PC-3 (cell line): ENCODE measurements at regions not wholly inside any gene's neighbourhood (a gene's known extent, or its start where the extent isn't known, plus 50 kb on each side); places are given as distances from the start of the nearest gene placed in this dataset.
"Not testable (repeated sequence)": the region's sequence is repeated elsewhere in the genome, so short reads cannot be mapped to it uniquely, and the experiment has no call there.

ENCODE experiments used
- ATAC-seq: fragments of 200-7000 bp; cut with Tn5 transposase; 2 replicates; pipeline ENCODE4 v1.9.1; 2020; ENCODE audit warnings: mild to moderate bottlenecking, moderate library complexity
- BruUV-seq: library from RNA; stranded (reverse); fragments of 400-500 nt; replicated peaks from 2 replicates; lab custom pipeline; 2021; lab: Mats Ljungman, UMichigan
- CTCF ChIA-PET: fragments of 300-600 bp; sonication (Branson Sonifier 250); formaldehyde crosslinking; loops from one replicate; lab custom pipeline; 2022; ENCODE audit warnings: antibody characterized with exemption; lab: Charles Lee
- POLR2A ChIA-PET: fragments of 300-600 bp; sonication (Branson Sonifier 250); formaldehyde crosslinking; loops from one replicate; lab custom pipeline; 2022; ENCODE audit warnings: antibody characterized with exemption; ENCODE audit not compliant: unreplicated experiment; lab: Charles Lee
- DNase-seq: peaks from one replicate; pipeline ENCODE4 v3.0.0-alpha.2; 2015
- H2AFZ ChIP-seq: fragments of 300-600 bp; sonication (generic); 2 replicates; pipeline ENCODE4 v1.6.0; 2016; ENCODE audit warnings: antibody characterized with exemption, low read length
- H3F3A ChIP-seq: fragments of 300-600 bp; sonication (generic); one replicate; pipeline ENCODE4 v1.6.0; 2017; ENCODE audit warnings: antibody characterized with exemption, low read length, control low read depth, mild to moderate bottlenecking; ENCODE audit not compliant: unreplicated experiment
- H3K27ac ChIP-seq: fragments of 300-600 bp; sonication (generic); 2 replicates; pipeline ENCODE4 v1.5.1; 2016; ENCODE audit warnings: mild to moderate bottlenecking, low read length
- H3K27me3 ChIP-seq: fragments of 300-600 bp; sonication (generic); 2 replicates; pipeline ENCODE4 v1.6.1; 2016; ENCODE audit warnings: low read length, mixed read lengths
- H3K36me3 ChIP-seq: fragments of 300-600 bp; sonication (generic); 2 replicates; pipeline ENCODE4 v1.6.1; 2016; ENCODE audit warnings: low read depth, mixed run types, low read length, mixed read lengths
- H3K4me1 ChIP-seq: fragments of 300-600 bp; sonication (generic); 2 replicates; pipeline ENCODE4 v1.5.1; 2016; ENCODE audit warnings: low read length; ENCODE audit not compliant: insufficient read depth
- H3K4me2 ChIP-seq: fragments of 300-600 bp; sonication (generic); 2 replicates; pipeline ENCODE4 v1.6.0; 2016; ENCODE audit warnings: low read length
- H3K4me3 ChIP-seq: fragments of 300-600 bp; sonication (generic); 2 replicates; pipeline ENCODE4 v1.5.1; 2016; ENCODE audit warnings: mild to moderate bottlenecking, low read length, mixed read lengths
- H3K79me2 ChIP-seq: fragments of 300-600 bp; sonication (generic); 2 replicates; pipeline ENCODE4 v1.6.1; 2017; ENCODE audit warnings: low read length, mixed read lengths
- H3K9ac ChIP-seq: fragments of 300-600 bp; sonication (generic); 2 replicates; pipeline ENCODE4 v1.6.0; 2016; ENCODE audit warnings: mild to moderate bottlenecking, low read length
- H3K9me2 ChIP-seq: fragments of 300-600 bp; sonication (generic); replicated peaks from 2 replicates; pipeline ENCODE4 v1.6.1; 2016; ENCODE audit warnings: mixed run types, low read length, mixed read lengths
- H3K9me3 ChIP-seq: fragments of 300-600 bp; sonication (generic); 2 replicates; pipeline ENCODE4 v1.6.1; 2016; ENCODE audit warnings: low read length, mixed read lengths
- H4K20me1 ChIP-seq: fragments of 300-600 bp; sonication (generic); 2 replicates; pipeline ENCODE4 v1.6.1; 2016; ENCODE audit warnings: low read length, mixed read lengths
- CTCF ChIP-seq: fragments of 300-600 bp; sonication (generic); conservative IDR thresholded peaks from 2 replicates; pipeline ENCODE4 v1.5.1; 2017; ENCODE audit warnings: antibody characterized with exemption, low read depth, mild to moderate bottlenecking, low read length
- EZH2 ChIP-seq: fragments of 300-600 bp; sonication (generic); IDR thresholded peaks from one replicate; pipeline ENCODE4 v1.6.1; 2017; ENCODE audit warnings: antibody characterized with exemption, mild to moderate bottlenecking, low read length; ENCODE audit not compliant: unreplicated experiment
- EZH2phosphoT487 ChIP-seq: fragments of 300-600 bp; sonication (generic); IDR thresholded peaks from 2 replicates; pipeline ENCODE4 v1.6.1; 2018; ENCODE audit warnings: mild to moderate bottlenecking, antibody characterized with exemption, low read length, borderline replicate concordance
- intact Hi-C: fragments of 100-400 bp; cut with micrococcal nuclease; formaldehyde crosslinking; loops from 2 replicates; pipeline ENCODE4 v1.9.0; 2023

GRCh38 chr21:9748451-9748850 is 772.9 kb upstream of the TPTE start:
- ATAC-seq, H2AFZ ChIP-seq, H3K9me2 ChIP-seq, H3K27ac ChIP-seq, H3K36me3 ChIP-seq, CTCF ChIA-PET, H3K27me3 ChIP-seq, DNase-seq, POLR2A ChIA-PET, H3F3A ChIP-seq, BruUV-seq, H3K4me3 ChIP-seq, H3K9ac ChIP-seq, H3K79me2 ChIP-seq, H4K20me1 ChIP-seq, H3K4me1 ChIP-seq, intact Hi-C loops, H3K4me2 ChIP-seq: not testable (repeated sequence)
- H3K9me3 ChIP-seq = peaks cover 50% of the 10 kb centered on the region

DNA sequence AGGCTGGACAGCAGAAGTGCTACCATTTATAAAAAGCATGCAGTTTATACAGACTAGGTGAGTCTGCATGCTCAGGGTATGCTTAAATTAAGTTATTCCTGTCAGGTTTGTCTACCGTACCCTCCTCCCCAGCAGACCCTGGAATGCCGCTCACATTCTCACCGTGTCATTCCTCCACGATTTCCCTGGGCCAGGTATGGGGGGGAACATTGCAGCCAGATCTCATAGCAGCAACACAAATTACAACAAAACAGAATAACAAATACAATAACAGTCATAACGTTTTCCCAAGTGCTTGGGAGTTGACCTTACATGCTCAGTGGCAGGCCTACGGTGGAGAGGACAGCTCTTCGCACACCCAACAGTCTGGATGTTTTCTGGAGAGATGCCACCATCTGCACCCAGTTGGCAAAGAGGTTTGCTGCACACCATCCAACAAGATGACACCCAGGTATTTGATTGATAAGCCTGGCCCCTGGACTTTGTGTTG is 771.6 kb upstream of the TPTE start:
- H3K36me3 ChIP-seq, CTCF ChIA-PET, H3K27me3 ChIP-seq, H4K20me1 ChIP-seq, H3K4me3 ChIP-seq, H3K79me2 ChIP-seq, ATAC-seq, DNase-seq, intact Hi-C loops, H3K27ac ChIP-seq, H3K4me2 ChIP-seq, H2AFZ ChIP-seq, BruUV-seq, H3K9ac ChIP-seq, POLR2A ChIA-PET, H3K9me2 ChIP-seq, H3K4me1 ChIP-seq, H3F3A ChIP-seq: not testable (repeated sequence)
- H3K9me3 ChIP-seq = peaks cover 43% of the 10 kb centered on the region

DNA sequence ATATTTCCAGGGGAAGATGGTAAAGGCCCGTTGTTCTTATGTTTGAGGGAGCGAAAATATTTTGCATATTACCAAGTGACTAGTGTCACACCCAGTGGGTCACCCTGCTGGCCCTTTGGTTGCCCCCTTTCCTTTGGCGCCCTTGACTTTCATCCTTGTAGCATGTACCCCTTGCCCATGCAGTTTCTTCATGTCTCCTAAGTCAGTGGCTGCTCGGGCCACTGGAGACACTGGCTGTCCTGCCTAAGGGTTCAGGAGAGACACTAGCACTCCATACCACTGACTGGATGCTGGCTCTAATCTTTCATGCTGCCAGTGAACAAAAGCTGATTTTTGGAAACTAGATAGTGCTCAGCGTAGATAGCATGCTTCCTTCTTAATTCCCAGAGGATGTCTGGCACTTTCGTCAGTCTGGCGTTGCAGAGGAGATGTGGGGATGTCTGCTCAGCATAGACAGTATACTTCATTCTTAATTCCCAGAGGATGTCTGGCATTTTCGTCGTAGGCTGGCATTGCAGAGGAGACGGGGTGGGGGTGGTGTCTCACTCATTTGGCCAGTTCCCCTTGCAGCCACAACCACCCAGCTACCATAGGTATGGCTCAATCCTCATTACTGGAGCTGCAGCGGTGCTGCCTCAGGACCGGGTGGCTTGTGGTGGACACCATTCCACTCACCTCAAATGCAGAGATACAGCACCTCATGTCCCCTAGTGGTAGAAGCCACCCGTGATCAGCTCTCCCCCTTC is 770.9 kb upstream of the TPTE start:
- POLR2A ChIA-PET = no interaction called here
- H3K4me1 ChIP-seq = no peaks in the 10 kb centered on the region
- no peaks in the 10 kb centered on the region for H3K79me2 ChIP-seq
- H3K9ac ChIP-seq = no peak overlapping the region
- intact Hi-C loops = no loop called here
- no peak for DNase-seq
- H3K27ac ChIP-seq = no peak overlapping the region
- H3K4me3 ChIP-seq = no peak overlapping the region
- no peak for TF ChIP-seq EZH2phosphoT487
- TF ChIP-seq CTCF = no peak
- no peak for TF ChIP-seq EZH2
- H3K36me3 ChIP-seq = no peaks in the 10 kb centered on the region
- ATAC-seq = no peak
- H3F3A ChIP-seq = no peaks in the 10 kb centered on the region
- no peak overlapping the region for H3K4me2 ChIP-seq
- CTCF ChIA-PET = no interaction called here
- no peaks in the 10 kb centered on the region for H3K9me2 ChIP-seq
- H3K9me3 ChIP-seq = peaks cover 40% of the 10 kb centered on the region
- BruUV-seq = no TSS peak
- no peak overlapping the region for H2AFZ ChIP-seq
- H4K20me1 ChIP-seq = no peaks in the 10 kb centered on the region
- H3K27me3 ChIP-seq = no peaks in the 10 kb centered on the region

DNA sequence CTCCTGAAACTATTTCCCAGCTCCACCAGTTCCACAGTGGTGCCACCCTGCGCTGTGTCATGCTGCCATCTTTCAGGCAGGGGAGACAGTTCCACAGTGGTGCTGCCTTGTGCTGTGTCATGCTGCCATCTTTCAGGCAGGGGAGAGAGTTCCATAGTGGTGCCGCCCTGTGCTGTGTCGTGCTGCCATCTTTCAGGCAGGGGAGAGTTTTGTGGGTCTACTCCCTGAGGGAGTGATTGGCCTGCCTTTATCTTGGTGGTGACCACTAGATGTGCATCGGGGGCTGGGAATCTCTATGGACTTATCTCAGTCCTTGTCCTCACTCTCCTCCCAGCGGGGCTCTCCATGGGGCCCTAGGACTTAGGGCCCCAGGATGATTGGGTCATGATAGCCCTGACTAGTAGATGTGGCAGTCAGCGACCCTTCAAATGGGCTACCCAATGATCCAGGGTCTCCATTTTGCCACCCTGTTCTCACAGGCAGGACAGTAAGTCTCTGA is 770.2 kb upstream of the TPTE start:
- DNase-seq, ATAC-seq, H2AFZ ChIP-seq, H3K9ac ChIP-seq, H3K4me2 ChIP-seq, H3K9me2 ChIP-seq, H3K79me2 ChIP-seq, H3K27ac ChIP-seq, intact Hi-C loops, H3K4me3 ChIP-seq, BruUV-seq, CTCF ChIA-PET, H3K36me3 ChIP-seq, H4K20me1 ChIP-seq, H3F3A ChIP-seq, POLR2A ChIA-PET, H3K27me3 ChIP-seq, H3K4me1 ChIP-seq: not testable (repeated sequence)
- H3K9me3 ChIP-seq = peaks cover 41% of the 10 kb centered on the region

DNA sequence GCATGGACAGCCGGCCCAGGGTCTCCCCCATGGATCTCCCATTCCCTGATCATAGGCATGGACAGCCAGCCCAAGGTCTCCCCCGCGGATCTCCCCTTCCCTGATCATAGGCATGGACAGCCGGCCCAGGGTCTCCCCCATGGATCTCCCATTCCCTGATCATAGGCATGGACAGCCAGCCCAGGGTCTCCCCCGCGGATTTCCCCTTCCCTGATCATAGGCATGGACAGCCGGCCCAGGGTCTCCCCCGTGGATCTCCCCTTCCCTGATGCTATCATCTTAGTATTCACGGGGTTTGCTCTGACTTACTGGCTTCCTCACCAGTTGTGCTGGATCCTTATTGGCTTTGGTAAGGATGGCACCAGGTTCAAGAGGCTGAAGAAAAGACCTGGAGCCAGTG is 769.4 kb upstream of the TPTE start:
- H3K4me1 ChIP-seq, intact Hi-C loops, CTCF ChIA-PET, H3K9me2 ChIP-seq, H3K27ac ChIP-seq, BruUV-seq, H3K9ac ChIP-seq, H2AFZ ChIP-seq, ATAC-seq, H3K79me2 ChIP-seq, H3F3A ChIP-seq, H3K36me3 ChIP-seq, H4K20me1 ChIP-seq, H3K27me3 ChIP-seq, H3K4me3 ChIP-seq, H3K4me2 ChIP-seq, DNase-seq, POLR2A ChIA-PET: not testable (repeated sequence)
- H3K9me3 ChIP-seq = peaks cover 36% of the 10 kb centered on the region
